ENCODE measurements at regions not wholly inside any gene's neighbourhood (a gene's known extent, or its start where the extent isn't known, plus 50 kb on each side); places are given as distances from the start of the nearest gene placed in this dataset.
"Not testable (repeated sequence)": the region's sequence is repeated elsewhere in the genome, so short reads cannot be mapped to it uniquely, and the experiment has no call there.

DNA sequence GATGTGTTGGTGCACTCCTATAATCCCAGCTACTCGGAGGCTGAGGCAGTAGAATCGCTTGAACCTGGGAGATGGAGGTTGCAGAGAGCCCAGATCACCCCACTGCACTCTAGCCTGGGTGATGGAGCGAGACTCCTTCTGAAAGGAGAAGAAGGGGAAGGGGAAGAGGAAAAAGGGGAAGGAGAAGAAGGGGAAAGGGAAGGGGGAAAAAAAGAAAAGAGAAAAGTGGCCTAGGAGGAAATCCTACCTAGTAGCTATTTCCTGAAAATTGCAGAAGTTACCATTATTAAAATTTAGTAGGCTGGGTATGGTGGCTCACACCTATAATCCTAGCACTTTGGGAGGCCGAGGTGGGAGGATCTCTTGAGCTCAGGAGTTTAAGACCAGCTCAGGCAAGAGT lies 67.4 kb downstream of the ARRDC3 start:
- DNase-seq (ENCODE audit: low spot score): no peak

DNA sequence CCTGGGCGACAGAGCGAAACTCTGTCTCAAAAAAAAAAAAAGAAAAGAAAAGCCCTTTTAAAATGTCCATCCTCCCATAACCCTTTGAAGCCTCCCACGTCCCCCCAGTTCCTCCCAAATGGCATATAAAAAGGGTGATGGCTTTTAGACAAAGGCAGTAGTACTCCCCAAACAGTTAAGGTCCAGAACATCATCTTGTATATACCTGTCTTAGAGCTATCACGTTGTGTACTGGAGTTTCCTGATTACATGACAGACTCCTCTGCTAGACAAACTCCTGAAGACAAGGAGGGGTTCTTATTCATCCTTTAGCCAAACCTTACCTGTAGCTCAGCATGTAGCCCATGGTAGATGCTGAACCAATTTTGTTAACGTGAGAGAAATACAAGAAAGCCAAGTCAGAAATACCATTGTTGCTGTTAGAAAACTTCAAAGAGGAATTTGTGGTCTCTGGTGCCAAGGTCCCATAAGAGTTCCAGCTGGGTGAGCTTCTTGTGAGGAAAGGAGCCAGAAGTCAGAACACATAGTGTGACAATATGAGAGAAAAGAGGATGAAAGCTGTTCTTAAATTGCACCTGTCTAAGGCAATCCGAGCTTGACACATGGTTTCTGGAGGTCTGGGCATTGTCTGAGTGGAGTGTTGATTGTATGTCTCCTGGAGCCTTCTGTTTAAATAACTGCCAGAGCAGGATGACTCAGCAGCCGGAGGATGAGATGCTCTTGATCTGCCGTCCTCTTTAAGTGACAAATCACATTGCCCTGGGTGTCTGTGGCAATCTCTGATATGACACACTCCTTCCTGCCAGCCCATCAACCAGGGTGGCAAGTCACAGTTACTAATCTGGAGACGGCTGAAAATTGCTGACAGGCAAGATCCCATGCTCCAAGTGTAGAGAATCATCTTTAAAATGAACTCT lies 69.1 kb downstream of the ARRDC3 start:
- peak; percentile 93 for DNase-seq (ENCODE audit: low spot score)

- no peak for DNase-seq (ENCODE audit: low spot score)
These were observed 70.4 kb downstream of the ARRDC3 start for GRCh38 chr5:91312698-91313097.

GRCh38 chr5:91311697-91312501 lies 71.2 kb downstream of the ARRDC3 start:
- peak; percentile 88 for DNase-seq (ENCODE audit: low spot score)

GRCh38 chr5:91311168-91311696 lies 71.9 kb downstream of the ARRDC3 start:
- DNase-seq (ENCODE audit: low spot score): no peak

GRCh38 chr5:91308157-91308556 lies 75.0 kb downstream of the ARRDC3 start:
- not testable (repeated sequence) for DNase-seq (ENCODE audit: low spot score)

DNA sequence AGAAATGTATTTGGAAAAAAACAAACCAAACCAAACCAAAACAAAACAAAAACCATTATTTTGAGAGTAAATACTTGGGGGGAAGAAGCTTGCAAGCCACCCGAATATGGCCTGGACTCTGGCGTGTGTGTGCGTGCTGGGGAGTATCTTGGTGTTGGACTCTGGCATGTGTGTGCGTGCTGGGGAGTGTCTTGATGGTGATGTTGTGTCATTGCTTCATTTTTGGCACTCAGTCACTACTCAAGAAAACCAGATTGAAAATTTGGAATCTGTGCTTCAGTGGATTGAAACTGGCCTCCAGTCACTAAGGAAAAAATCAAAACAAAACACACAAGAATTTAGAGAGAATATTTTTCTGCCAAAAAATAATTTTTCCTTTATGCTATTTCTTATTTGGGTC lies 76.1 kb downstream of the ARRDC3 start:
- no peak for DNase-seq (ENCODE audit: low spot score)

DNA sequence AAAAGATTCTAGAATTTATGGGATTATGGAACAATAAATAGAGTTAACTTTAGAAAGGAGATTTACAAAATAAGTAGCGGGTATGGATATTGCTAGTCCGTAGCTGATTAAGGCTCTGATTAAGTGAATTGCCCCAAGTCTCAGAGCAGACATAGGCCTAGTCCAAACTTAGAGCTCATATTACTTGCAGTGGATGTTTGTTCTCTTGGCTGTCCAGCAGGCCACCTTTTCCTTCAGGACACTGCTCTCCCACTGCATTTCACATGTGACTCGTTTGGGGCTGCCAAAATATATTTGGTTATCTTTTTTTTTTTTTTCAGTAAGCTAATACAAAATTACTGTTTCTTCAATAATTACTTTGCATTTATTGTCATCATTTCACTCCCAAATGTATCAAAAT lies 76.6 kb downstream of the ARRDC3 start:
- DNase-seq (ENCODE audit: low spot score): no peak

DNA sequence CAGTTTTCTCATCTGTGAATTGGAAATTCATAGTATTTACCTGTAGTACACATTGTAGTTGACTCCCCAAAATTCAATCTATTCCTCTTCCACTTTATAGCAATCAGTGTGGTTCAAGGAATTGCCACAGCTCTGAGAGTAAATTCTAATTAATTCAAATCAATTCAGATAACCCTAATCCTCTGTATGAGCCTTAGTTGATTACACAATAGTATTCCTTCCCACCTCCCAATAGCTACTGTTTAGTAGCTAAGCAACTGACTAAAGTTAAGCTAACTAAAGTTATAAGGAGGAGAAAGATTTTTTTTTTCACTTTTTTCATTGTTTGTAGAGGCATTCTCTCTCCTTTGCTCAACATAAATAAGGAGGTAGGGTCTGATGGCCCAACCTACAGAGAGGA lies 77.5 kb downstream of the ARRDC3 start:
- DNase-seq (ENCODE audit: low spot score): no peak

DNA sequence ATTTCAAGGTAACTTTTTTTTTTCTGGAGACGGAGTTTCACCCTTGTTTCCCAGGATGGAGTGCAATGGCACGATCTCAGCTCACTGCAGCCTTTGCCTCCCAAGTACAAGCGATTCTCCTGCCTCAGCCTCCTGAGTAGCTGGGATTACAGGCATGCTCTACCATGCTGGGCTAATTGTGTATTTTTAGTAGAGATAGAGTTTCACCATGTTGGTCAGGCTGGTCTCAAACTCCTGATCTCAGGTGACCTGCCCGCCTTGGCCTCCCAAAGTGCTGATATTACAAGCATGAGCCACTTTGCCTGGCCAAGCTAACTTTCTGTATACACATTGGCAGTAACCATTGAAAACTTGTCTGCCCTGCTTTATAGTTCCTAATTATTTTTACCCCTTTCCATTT lies 79.1 kb downstream of the ARRDC3 start:
- not testable (repeated sequence) for DNase-seq (ENCODE audit: low spot score)

DNA sequence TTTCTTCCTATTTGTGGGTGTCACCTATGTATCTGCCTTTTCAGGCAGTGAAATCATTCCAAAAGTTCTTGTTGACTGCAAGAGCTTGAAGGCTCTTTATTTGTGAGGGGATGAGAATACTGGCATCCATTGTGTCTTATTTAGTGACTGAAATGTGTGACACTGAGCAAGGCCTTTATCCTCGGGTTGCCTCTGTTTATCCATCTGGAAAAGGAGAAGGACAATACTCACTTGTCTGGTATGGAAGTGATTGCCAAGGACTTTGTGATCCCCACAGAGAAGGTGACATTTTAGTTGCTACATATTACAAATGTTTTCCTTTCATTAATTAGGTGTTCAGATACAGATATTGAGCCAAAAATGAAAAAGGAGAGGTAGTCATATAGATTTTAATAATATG lies 80.2 kb downstream of the ARRDC3 start:
- no peak for DNase-seq (ENCODE audit: low spot score)

- no peak for DNase-seq (ENCODE audit: low spot score)
These were observed 80.8 kb downstream of the ARRDC3 start for GRCh38 chr5:91302305-91302704.

DNA sequence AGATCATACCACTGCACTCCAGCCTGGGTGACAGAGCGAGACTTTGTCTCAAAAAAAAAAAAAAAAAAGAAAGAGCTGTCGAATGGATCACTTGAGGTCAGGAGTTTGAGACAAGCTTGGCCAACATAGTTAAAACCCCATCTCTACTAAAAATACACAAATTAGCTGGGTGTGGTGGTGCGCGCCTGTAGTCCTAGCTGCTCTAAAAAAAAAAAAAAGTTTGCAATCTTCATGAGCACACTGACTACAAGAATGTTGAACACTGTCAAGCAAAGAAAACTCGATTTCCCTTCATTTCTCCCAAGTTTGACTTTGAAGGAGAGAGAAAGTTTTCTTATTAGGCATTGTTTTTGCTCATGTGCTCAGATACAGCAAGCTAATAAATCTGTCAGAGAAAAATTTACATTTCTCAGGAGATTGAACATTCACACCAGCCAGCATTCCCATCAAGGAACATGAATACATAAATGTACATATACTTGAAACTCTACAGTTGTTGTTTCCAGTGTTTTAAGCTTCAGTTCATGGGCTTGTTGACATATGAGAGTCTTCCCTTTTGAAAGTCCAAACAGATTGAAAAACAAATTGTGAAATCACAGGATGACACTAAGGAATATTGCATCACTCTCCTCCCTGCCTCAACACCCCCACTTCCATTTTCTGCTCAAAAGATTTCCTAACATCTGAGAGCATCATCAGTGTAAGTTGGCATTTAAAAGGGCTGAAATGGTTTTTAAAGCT lies 81.8 kb downstream of the ARRDC3 start:
- no peak for DNase-seq (ENCODE audit: low spot score)

- DNase-seq (ENCODE audit: low spot score): no peak
These were observed 85.1 kb downstream of the ARRDC3 start for GRCh38 chr5:91297994-91298393.

GRCh38 chr5:91296674-91297143 lies 86.4 kb downstream of the ARRDC3 start:
- DNase-seq (ENCODE audit: low spot score): no peak

GRCh38 chr5:91296102-91296501 lies 87.0 kb downstream of the ARRDC3 start:
- not testable (repeated sequence) for DNase-seq (ENCODE audit: low spot score)

DNA sequence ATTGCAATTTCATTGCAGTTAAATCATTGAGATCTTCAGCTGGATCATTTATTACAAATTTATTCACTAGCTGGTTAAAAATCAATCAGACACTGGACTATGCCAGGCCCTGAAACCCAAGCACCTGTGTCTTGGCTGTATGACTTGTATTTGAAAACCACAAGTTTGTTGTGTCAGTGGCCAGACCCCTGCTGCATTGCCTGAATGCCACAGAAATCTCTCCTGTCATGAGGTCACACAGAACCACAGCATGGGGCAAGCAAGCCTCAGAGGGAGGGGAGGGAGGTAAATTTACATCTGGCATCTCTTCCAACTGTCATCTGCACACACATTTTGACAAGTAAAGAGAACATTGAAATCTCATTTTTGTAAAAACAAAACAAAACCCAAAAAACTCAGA lies 90.0 kb downstream of the ARRDC3 start:
- DNase-seq (ENCODE audit: low spot score): no peak

DNA sequence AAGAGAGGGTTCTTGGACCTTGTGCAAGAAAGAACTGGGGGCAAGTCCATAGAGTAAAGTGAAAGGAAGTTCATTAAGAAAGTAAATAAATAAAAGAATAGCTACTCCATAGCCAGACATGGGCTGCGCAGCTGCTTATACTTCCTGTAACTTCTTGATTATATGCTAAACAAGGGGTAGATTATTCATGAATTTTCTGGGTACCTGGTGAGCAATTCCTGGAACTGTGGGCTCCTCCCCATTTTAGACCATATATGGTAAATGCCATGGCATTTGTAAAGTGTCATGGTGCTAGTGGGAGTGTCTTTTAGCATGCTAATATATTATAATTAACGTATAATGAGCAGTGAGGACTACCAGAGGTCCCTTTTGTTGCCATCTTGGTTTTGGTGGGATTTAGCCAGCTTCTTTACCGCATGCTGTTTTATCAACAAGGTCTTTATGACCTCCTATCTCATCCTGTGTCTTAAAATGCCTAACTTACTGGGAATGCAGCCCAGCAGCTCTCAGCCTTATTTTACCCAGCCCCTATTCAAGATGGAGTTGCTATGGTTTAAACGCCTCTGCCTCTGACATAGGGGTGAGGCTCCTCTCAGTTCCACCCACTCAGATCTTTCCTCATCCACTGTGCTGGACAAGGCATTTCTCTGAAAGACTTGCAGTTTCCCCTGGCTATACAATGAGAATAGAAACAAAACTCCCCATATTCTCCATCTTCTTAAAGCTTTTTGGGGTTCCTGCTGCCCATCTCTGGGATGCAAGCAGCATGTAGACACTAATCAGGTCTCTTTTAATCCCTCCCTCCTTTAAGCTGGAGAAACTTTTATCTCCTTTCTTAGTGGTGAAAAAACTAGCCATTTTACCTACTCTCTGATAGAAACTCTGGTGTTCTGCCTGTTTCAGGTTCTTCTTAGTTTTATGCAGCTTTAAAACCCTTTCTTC lies 91.2 kb downstream of the ARRDC3 start:
- DNase-seq (ENCODE audit: low spot score): no peak

DNA sequence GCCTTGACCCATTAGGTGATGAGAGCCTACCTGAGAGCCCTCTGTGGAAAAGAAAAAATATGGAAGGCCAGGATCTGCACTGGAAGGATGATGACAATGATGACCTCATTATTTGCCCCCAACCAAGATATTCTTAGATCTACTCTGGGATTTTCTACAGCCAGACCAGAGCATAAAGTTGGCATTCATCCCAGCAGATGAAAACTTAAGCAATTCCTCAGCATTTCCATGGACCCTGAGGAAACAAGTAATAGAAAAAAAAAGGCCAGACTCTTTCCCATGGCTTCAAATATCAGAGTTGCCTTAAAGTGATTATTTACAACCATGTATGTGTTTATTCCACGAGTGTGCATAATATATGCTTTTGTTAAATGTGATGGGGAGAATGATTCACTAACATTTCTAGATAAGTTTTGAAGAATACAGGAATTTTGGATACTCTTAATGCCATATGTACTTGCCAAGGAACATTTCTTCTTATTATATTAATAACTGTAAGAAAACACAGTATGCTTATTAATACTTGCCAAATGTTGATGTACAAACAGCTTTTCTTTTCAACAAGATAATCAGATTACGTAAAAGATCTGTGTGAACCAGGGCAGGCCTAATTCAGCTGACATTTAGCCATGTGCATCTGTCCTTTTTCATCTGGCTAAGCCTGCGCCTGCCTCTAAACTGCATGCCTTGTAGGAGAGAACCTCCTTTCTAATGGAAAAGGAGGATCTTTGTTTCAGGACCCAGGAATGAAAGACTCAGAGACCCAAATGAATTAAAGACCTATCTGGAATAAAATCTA lies 94.8 kb downstream of the ARRDC3 start:
- DNase-seq (ENCODE audit: low spot score): no peak

DNA sequence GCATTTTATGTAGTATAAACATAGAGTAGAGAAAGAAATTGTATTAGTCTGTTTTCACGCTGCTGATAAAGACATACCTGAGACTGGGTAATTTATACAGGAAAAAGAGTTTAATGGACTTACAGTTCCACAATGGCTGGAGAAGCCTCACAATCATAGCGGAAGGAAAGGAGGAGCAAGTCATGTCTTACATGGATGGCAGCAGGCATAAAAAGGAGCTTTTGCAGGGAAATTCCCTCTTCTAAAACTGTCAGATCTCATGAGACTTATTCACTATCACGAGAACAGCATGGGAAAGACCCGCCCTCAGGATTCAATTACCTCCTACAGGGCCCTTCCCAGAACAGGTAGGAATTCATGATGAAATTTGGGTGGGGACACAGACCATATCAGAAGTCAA lies 98.1 kb downstream of the ARRDC3 start:
- DNase-seq (ENCODE audit: low spot score): not testable (repeated sequence)
